Esophagus squamous epithelium (tissue), 4 donors: ENCODE measurements at regions not wholly inside any gene's neighbourhood (a gene's known extent, or its start where the extent isn't known, plus 50 kb on each side); places are given as distances from the start of the nearest gene placed in this dataset.

Experiments
- POLR2A ChIP-seq, 4 donors: fragments of 450-650 bp; IDR thresholded peaks; one replicate each; pipeline ENCODE4 v1.6.1; 2017; ENCODE audit warnings: antibody characterized with exemption in 4 of 4, mild to moderate bottlenecking in 4 of 4, moderate library complexity in 3 of 4
- TF ChIP-seq, protein P1 (sequence below), 6 experiments: fragments of 450-650 bp in 4 of 6; fragments of 200-600 bp in 2 of 6; sonication (generic) in 2 of 6; IDR thresholded peaks; one replicate each; pipeline ENCODE4 v1.5.1; 2016 to 2019; ENCODE audit warnings: antibody characterized with exemption in 6 of 6, mild to moderate bottlenecking in 4 of 6, moderate library complexity in 4 of 6

DNA sequence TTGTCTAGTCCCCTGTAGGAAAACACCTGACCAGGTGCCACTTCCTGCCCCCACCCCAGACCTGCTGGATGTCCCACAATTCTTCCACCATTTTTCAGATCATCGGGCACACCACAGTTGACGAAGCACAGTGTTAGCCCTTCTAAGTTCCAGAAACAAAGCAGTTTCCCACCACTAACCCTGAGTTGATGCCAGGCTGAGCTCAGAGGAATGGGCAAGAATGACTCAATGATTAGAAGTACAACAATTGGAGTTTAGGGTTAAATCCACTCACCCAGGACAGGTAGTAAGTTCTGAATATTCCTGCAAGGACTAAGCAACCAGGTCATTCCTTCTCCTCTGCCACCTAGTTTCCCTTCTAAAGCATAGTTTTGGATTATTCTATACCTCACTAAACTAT is 979.8 kb downstream of the BCL11B start:
- TF ChIP-seq, protein P1, sequence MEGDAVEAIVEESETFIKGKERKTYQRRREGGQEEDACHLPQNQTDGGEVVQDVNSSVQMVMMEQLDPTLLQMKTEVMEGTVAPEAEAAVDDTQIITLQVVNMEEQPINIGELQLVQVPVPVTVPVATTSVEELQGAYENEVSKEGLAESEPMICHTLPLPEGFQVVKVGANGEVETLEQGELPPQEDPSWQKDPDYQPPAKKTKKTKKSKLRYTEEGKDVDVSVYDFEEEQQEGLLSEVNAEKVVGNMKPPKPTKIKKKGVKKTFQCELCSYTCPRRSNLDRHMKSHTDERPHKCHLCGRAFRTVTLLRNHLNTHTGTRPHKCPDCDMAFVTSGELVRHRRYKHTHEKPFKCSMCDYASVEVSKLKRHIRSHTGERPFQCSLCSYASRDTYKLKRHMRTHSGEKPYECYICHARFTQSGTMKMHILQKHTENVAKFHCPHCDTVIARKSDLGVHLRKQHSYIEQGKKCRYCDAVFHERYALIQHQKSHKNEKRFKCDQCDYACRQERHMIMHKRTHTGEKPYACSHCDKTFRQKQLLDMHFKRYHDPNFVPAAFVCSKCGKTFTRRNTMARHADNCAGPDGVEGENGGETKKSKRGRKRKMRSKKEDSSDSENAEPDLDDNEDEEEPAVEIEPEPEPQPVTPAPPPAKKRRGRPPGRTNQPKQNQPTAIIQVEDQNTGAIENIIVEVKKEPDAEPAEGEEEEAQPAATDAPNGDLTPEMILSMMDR (IDR thresholded peaks at IDR 0.05), result no peak
- TF ChIP-seq POLR2A (IDR thresholded peaks at IDR 0.05), result no peak
